ENCODE measurements at regions not wholly inside any gene's neighbourhood (a gene's known extent, or its start where the extent isn't known, plus 50 kb on each side); places are given as distances from the start of the nearest gene placed in this dataset.

- DNase-seq (ENCODE audit: low read depth), result no peak
- H3K4me3 ChIP-seq (ENCODE audit: control insufficient read depth, low read depth, low read length), result no peak overlapping the region
- no peak for TF ChIP-seq CTCF (IDR thresholded peaks at IDR 0.05; ENCODE audit: control insufficient read depth, insufficient read depth, low read depth, low read length, missing control alignments)
Measured at GRCh38 chr10:3428826-3429225, 256.2 kb upstream of the PITRM1 start.

DNA sequence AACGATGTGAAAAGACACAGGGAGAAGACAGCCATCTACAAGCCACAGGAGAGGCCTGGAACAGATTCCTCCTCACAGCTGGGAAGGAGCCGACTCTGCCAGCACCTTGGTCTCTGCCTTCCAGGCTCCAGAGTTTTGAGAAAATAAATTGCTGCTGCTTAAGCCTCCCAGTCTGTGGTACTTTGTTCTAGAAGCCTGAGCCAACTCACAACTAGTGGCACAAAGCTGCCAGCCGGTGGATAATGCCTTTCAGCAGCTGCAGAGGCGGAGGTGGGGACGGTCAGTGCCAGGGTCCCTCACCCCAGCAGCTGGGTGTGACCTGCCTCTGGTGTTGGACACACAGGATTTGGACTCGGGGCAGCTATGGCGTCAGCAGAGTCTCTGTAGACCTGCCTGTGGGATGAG lies 255.4 kb upstream of the PITRM1 start:
- no peak for TF ChIP-seq CTCF (IDR thresholded peaks at IDR 0.05; ENCODE audit: control insufficient read depth, insufficient read depth, low read depth, low read length, missing control alignments)
- no peak for DNase-seq (ENCODE audit: low read depth)

DNA sequence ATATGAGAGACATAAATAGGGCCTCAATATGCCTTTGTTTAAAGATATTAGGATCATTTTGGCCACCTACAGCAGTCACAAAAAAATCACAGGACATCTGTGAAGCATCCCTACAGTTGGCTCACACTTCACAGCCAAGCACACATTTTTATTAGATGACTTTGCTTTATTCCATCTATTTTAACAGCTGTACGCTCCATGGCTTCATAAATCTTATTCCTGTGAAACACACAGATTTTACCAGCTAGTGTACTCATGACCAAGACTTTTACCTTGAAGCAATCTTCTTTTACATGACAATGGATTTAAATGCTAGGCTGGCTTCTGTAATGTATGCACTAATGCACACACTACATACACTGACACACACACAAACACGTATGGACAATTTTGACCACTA lies 254.8 kb upstream of the PITRM1 start:
- TF ChIP-seq CTCF (IDR thresholded peaks at IDR 0.05; ENCODE audit: control insufficient read depth, insufficient read depth, low read depth, low read length, missing control alignments), result no peak
- DNase-seq (ENCODE audit: low read depth), result no peak
- no peak overlapping the region for H3K4me3 ChIP-seq (ENCODE audit: control insufficient read depth, low read depth, low read length)

More for the DNA sequence above, 255.4 kb upstream of the PITRM1 start:
- H3K4me3 ChIP-seq (ENCODE audit: control insufficient read depth, low read depth, low read length), result no peak overlapping the region

- TF ChIP-seq CTCF (IDR thresholded peaks at IDR 0.05; ENCODE audit: control insufficient read depth, insufficient read depth, low read depth, low read length, missing control alignments), result no peak
- no peak overlapping the region for H3K4me3 ChIP-seq (ENCODE audit: control insufficient read depth, low read depth, low read length)
- no peak for DNase-seq (ENCODE audit: low read depth)
Measured at GRCh38 chr10:3426190-3426845, 253.7 kb upstream of the PITRM1 start.

DNA sequence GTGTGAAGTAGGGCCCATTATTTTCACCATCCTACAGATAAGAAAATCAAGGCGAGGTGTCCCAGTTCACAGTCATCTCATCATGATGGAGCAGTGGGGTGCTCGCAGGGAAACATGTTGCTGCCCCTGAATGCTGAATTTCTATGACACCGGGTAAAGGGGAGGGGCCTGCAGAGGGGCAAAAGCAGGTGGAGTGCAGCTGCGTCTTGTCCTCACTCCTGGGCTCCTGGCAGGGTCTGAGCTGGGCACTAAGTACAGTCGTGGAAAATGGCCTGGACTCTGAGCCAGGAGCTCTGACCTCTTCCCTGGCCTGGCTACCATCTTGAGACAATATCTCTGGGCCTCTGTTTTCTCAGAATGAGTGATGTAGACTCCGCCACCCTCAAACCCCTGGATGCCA lies 253.1 kb upstream of the PITRM1 start:
- DNase-seq (ENCODE audit: low read depth), result no peak
- no peak for TF ChIP-seq CTCF (IDR thresholded peaks at IDR 0.05; ENCODE audit: control insufficient read depth, insufficient read depth, low read depth, low read length, missing control alignments)
- no peak overlapping the region for H3K4me3 ChIP-seq (ENCODE audit: control insufficient read depth, low read depth, low read length)

GRCh38 chr10:3425261-3425660 lies 252.7 kb upstream of the PITRM1 start:
- TF ChIP-seq CTCF (IDR thresholded peaks at IDR 0.05; ENCODE audit: control insufficient read depth, insufficient read depth, low read depth, low read length, missing control alignments), result no peak
- DNase-seq (ENCODE audit: low read depth), result no peak

More at GRCh38 chr10:3425261-3425660, 252.7 kb upstream of the PITRM1 start:
- H3K4me3 ChIP-seq (ENCODE audit: control insufficient read depth, low read depth, low read length), result no peak overlapping the region
